Stomach (tissue), 8 donors: ENCODE measurements at regions not wholly inside any gene's neighbourhood (a gene's known extent, or its start where the extent isn't known, plus 50 kb on each side); places are given as distances from the start of the nearest gene placed in this dataset.
"Not testable (repeated sequence)": the region's sequence is repeated elsewhere in the genome, so short reads cannot be mapped to it uniquely, and the experiment has no call there.

Source experiments
- DNase-seq, 2 donors: peaks; one replicate each; pipeline versions ENCODE4 v3.0.0 to v3.0.0-alpha.2; 2013 to 2019
- H3K27ac ChIP-seq, 5 donors: fragments of 200-600 bp in 4 of 5; sonication (generic) in 4 of 5; one replicate each; pipeline ENCODE4 v1.5.1; 2013 to 2019; ENCODE audit warnings: mild to moderate bottlenecking in 1 of 5, moderate library complexity in 1 of 5
- H3K27me3 ChIP-seq, 3 donors: fragments of 200-600 bp; sonication (generic); one replicate each; pipeline ENCODE4 v1.5.1; 2017 to 2019; ENCODE audit warnings: mixed run types in 1 of 3
- H3K36me3 ChIP-seq, 4 donors: fragments of 200-600 bp; sonication (generic); 1 replicate in 3 of 4; 2 replicates in 1 of 4; pipeline ENCODE4 v1.5.1; 2016 to 2019
- H3K4me1 ChIP-seq, 4 donors: fragments of 200-600 bp; sonication (generic); one replicate each; pipeline ENCODE4 v1.5.1; 2016 to 2019
- H3K4me3 ChIP-seq, 4 donors: fragments of 200-600 bp; sonication (generic) in 3 of 4; one replicate each; pipeline ENCODE4 v1.5.1; 2016 to 2019; ENCODE audit warnings: mild to moderate bottlenecking in 1 of 4
- H3K9me3 ChIP-seq, 4 donors: fragments of 200-600 bp; sonication (generic); one replicate each; pipeline ENCODE4 v1.5.1; 2016 to 2019
- CTCF ChIP-seq, 7 experiments: fragments of 450-650 bp in 4 of 7; fragments of 200-600 bp in 3 of 7; sonication (generic) in 3 of 7; IDR thresholded peaks; one replicate each; pipeline ENCODE4 v1.5.1; 2016 to 2019; ENCODE audit warnings: antibody characterized with exemption in 7 of 7, control low read depth in 2 of 7, mild to moderate bottlenecking in 1 of 7
- EP300 ChIP-seq: sonication (generic); formaldehyde crosslinking; IDR thresholded peaks from one replicate; pipeline ENCODE4 v1.6.1; 2017; ENCODE audit warnings: antibody characterized with exemption
- POLR2A ChIP-seq, 4 donors: fragments of 450-650 bp; IDR thresholded peaks; one replicate each; pipeline ENCODE4 v1.6.1; 2016; ENCODE audit warnings: antibody characterized with exemption in 4 of 4, control low read depth in 2 of 4, mild to moderate bottlenecking in 1 of 4, moderate library complexity in 1 of 4
- POLR2AphosphoS5 ChIP-seq, 3 donors: sonication (generic); formaldehyde crosslinking; IDR thresholded peaks; one replicate each; pipeline ENCODE4 v1.6.1; 2016; ENCODE audit warnings: antibody characterized with exemption in 3 of 3
- WGBS, 5 donors: extraction: QIAGEN DNeasy Blood & Tissue Kit in 3 of 5; methylation state at CpG; one replicate each; pipeline versions ENCODE4 v1.1.5 to v1.1.7; 2013 to 2018; 5-methylcytosine and 5-hydroxymethylcytosine counted together
- intact Hi-C: fragments of 100-400 bp; cut with DNase I; formaldehyde crosslinking; loops from one replicate; pipeline ENCODE4 v1.15.1; 2023; ENCODE audit warnings: low total_unique reads
- donor health status: healthy with polysubstance abuse.
- donor health status: Bipolar disorder and iron deficiency.
- donor health status: healthy.

GRCh38 chr16:8083560-8083959, 506.8 kb downstream of the TMEM114 start:
- 80 to 84% (median 82%) methylated on average over 4 of the region's 4 CpGs for WGBS, 5 donors
- Histone ChIP-seq H3K4me1 (no peaks in the 10 kb centered on the region), H3K9me3 (peaks cover 0 to 5% (median 0%) of the 10 kb centered on the region in 4 donors), H3K27me3 (no peaks in the 10 kb centered on the region), H3K36me3 (no peaks in the 10 kb centered on the region), H3K27ac (no peak overlapping the region), H3K4me3 (no peak overlapping the region)
- no peak for DNase-seq
- intact Hi-C loops, result no loop called here
- TF ChIP-seq POLR2AphosphoS5 (IDR thresholded peaks at IDR 0.05) (no peak), CTCF (IDR thresholded peaks at IDR 0.05) (no peak), POLR2A (IDR thresholded peaks at IDR 0.05) (no peak), EP300 (no peak)

DNA sequence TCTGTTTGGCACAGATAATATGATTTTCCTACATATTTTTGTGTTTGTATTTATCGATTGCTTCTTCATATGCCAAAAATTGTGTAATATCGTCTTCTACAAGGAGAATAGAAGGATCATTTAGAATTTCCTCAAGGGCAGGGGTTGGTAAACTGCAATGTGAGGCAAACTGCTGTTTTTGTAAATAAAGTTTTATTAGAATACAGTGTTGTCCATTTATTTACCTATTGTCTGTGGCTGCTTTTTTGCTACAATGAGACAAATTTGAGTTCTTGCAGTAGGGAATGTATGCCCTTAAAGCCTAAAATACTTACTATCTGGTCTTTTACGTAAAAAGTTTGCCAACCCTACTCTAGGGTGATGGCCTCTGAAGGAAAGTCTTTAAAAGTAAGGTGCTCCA, 509.5 kb downstream of the TMEM114 start:
- Histone ChIP-seq H3K4me3 (no peak overlapping the region), H3K36me3 (no peaks in the 10 kb centered on the region), H3K27me3 (no peaks in the 10 kb centered on the region), H3K27ac (no peak overlapping the region), H3K4me1 (no peaks in the 10 kb centered on the region), H3K9me3 (peaks cover 0 to 8% (median 0%) of the 10 kb centered on the region in 4 donors)
- 79 to 87% (median 84%) methylated on average over 3 of the region's 3 CpGs for WGBS, 5 donors
- DNase-seq, result no peak
- intact Hi-C loops, result no loop called here
- no peak for TF ChIP-seq EP300
- TF ChIP-seq POLR2A (IDR thresholded peaks at IDR 0.05), result no peak
- no peak for TF ChIP-seq POLR2AphosphoS5 (IDR thresholded peaks at IDR 0.05)

DNA sequence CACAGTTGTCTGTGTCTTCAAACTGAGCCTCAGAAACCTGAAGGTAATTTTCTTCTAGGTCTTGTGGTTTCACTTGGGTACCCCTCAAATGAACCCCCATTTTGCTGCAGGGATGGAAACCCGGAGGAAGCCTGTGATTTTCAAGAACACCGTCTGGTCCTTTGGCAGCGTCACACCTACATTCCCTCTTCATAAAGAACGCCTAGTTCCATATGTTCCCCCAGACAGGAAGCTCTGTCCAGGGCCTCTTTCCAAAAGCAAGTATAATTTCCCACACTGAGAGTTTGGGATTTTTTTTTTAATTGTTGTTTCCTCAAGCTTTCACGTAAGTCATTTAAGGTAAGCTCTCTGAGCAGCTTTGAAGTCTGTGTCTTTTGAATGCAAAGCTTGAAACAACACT, 515.0 kb downstream of the TMEM114 start:
- Histone ChIP-seq H3K4me1 (no peaks in the 10 kb centered on the region), H3K27me3 (no peaks in the 10 kb centered on the region), H3K9me3 (peaks cover 0 to 15% (median 6%) of the 10 kb centered on the region in 4 donors), H3K36me3 (no peaks in the 10 kb centered on the region), H3K27ac (no peak overlapping the region), H3K4me3 (no peak overlapping the region)
- intact Hi-C loops, result no loop called here
- 87 to 92% (median 91%) methylated on average over 5 of the region's 5 CpGs for WGBS, 5 donors
- DNase-seq, result no peak
- TF ChIP-seq EP300 (no peak), POLR2AphosphoS5 (IDR thresholded peaks at IDR 0.05) (no peak), POLR2A (IDR thresholded peaks at IDR 0.05) (no peak), CTCF (IDR thresholded peaks at IDR 0.05) (no peak)

DNA sequence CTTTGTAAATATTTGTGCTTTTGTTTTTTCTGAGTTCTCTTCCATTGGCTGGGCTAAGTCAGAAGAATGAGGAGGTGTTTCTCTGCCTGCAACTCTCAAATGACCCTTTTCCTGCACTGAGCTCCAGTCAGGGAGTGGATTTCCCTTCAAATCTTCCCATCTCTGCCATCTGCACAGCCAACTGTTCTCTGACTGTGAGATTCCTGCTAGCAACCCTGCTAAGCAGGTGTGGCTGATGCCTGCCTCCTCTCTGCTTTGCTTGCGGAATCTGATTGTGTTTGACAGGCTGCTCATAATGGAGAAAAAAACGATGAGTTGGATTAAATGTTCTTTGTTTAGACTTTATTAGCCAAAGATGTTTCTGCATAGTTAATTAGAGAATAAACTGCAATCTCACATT, 519.8 kb downstream of the TMEM114 start:
- H3K4me3 ChIP-seq, result no peak overlapping the region
- peaks cover 9 to 44% (median 35%) of the 10 kb centered on the region in 4 donors for H3K9me3 ChIP-seq
- H3K4me1 ChIP-seq, result no peaks in the 10 kb centered on the region
- DNase-seq, result no peak
- TF ChIP-seq POLR2AphosphoS5 (IDR thresholded peaks at IDR 0.05), result no peak
- TF ChIP-seq POLR2A (IDR thresholded peaks at IDR 0.05), result no peak
- no peak for TF ChIP-seq EP300
- no peak for TF ChIP-seq CTCF (IDR thresholded peaks at IDR 0.05)
- no peaks in the 10 kb centered on the region for H3K36me3 ChIP-seq
- intact Hi-C loops, result no loop called here
- 67 to 74% (median 68%) methylated on average over 2 of the region's 2 CpGs for WGBS, 5 donors
- H3K27me3 ChIP-seq, result no peaks in the 10 kb centered on the region
- no peak overlapping the region for H3K27ac ChIP-seq

GRCh38 chr16:8068225-8068624, 522.1 kb downstream of the TMEM114 start:
- H3K27ac ChIP-seq, H3K36me3 ChIP-seq, H3K4me3 ChIP-seq, H3K4me1 ChIP-seq, H3K27me3 ChIP-seq, DNase-seq, intact Hi-C loops: not testable (repeated sequence)
- H3K9me3 ChIP-seq, result peaks cover 9 to 49% (median 45%) of the 10 kb centered on the region in 4 donors
- 82 to 87% (median 86%) methylated on average over 3 of the region's 3 CpGs for WGBS, 5 donors
